ENCODE measurements at regions not wholly inside any gene's neighbourhood (a gene's known extent, or its start where the extent isn't known, plus 50 kb on each side); places are given as distances from the start of the nearest gene placed in this dataset.
"Not testable (repeated sequence)": the region's sequence is repeated elsewhere in the genome, so short reads cannot be mapped to it uniquely, and the experiment has no call there.

GRCh38 chr16:16593156-16593863, 214.4 kb downstream of the NPIPA7 start:
- TF ChIP-seq CTCF (IDR thresholded peaks at IDR 0.05), result peak; percentile 48 to 67 (median 52)
- not testable (repeated sequence) for TF ChIP-seq POLR2A (IDR thresholded peaks at IDR 0.05)
